Vagina (tissue), 2 donors: ENCODE measurements at regions not wholly inside any gene's neighbourhood (a gene's known extent, or its start where the extent isn't known, plus 50 kb on each side); places are given as distances from the start of the nearest gene placed in this dataset.

Source experiments
- DNase-seq, 2 donors: peaks; one replicate each; pipeline ENCODE4 v3.0.0-alpha.2; 2017; ENCODE audit errors: extremely low spot score in 2 of 2
- H3K27ac ChIP-seq: fragments of 200-600 bp; sonication (generic); one replicate; pipeline ENCODE4 v1.5.1; 2019
- H3K27me3 ChIP-seq: fragments of 200-600 bp; sonication (generic); one replicate; pipeline ENCODE4 v1.5.1; 2019
- H3K36me3 ChIP-seq, 2 donors: fragments of 200-600 bp; sonication (generic); one replicate each; pipeline ENCODE4 v1.5.1; 2017 to 2019
- H3K4me1 ChIP-seq: fragments of 200-600 bp; sonication (generic); one replicate; pipeline ENCODE4 v1.5.1; 2019
- H3K4me3 ChIP-seq, 2 donors: fragments of 200-600 bp; sonication (generic); 1 replicate in 1 of 2; 2 replicates in 1 of 2; pipeline ENCODE4 v1.5.1; 2016 to 2019
- H3K9me3 ChIP-seq: fragments of 200-600 bp; sonication (generic); one replicate; pipeline ENCODE4 v1.5.1; 2019
- CTCF ChIP-seq, 3 experiments: fragments of 450-650 bp in 2 of 3; fragments of 200-600 bp in 1 of 3; sonication (generic) in 1 of 3; IDR thresholded peaks; one replicate each; pipeline ENCODE4 v1.5.1; 2017 to 2019; ENCODE audit warnings: antibody characterized with exemption in 3 of 3, mild to moderate bottlenecking in 2 of 3, moderate library complexity in 2 of 3
- POLR2A ChIP-seq, 2 donors: fragments of 450-650 bp; IDR thresholded peaks; one replicate each; pipeline ENCODE4 v1.6.1; 2017; ENCODE audit warnings: antibody characterized with exemption in 2 of 2, mild to moderate bottlenecking in 2 of 2, moderate library complexity in 2 of 2
- POLR2AphosphoS5 ChIP-seq, 2 donors: sonication (generic); formaldehyde crosslinking; IDR thresholded peaks; one replicate each; pipeline ENCODE4 v1.9.0; 2017; ENCODE audit warnings: antibody characterized with exemption in 2 of 2, mild to moderate bottlenecking in 2 of 2, low read depth in 1 of 2; ENCODE audit not compliant: insufficient read depth in 1 of 2
- intact Hi-C: fragments of 100-400 bp; cut with DNase I; formaldehyde crosslinking; loops from one replicate; pipeline ENCODE4 v1.15.1; 2023

- Histone ChIP-seq H3K27ac (no peak overlapping the region), H3K4me1 (no peaks in the 10 kb centered on the region), H3K9me3 (no peaks in the 10 kb centered on the region), H3K27me3 (no peaks in the 10 kb centered on the region), H3K4me3 (no peak overlapping the region), H3K36me3 (no peaks in the 10 kb centered on the region)
- no peak for TF ChIP-seq POLR2AphosphoS5 (IDR thresholded peaks at IDR 0.05; ENCODE audit: insufficient read depth in 1 of 2, low read depth in 1 of 2)
- no peak for TF ChIP-seq CTCF (IDR thresholded peaks at IDR 0.05)
- no peak for TF ChIP-seq POLR2A (IDR thresholded peaks at IDR 0.05)
- no peak for DNase-seq
- intact Hi-C loops: no loop called here
Observed at GRCh38 chr5:3199962-3200755, 395.5 kb upstream of the IRX1 start.

GRCh38 chr5:3198074-3198449 is 397.6 kb upstream of the IRX1 start:
- Histone ChIP-seq H3K27ac (no peak overlapping the region), H3K27me3 (no peaks in the 10 kb centered on the region), H3K36me3 (no peaks in the 10 kb centered on the region), H3K4me1 (no peaks in the 10 kb centered on the region), H3K9me3 (no peaks in the 10 kb centered on the region), H3K4me3 (no peak overlapping the region)
- intact Hi-C loops: no loop called here
- no peak for DNase-seq
- no peak for TF ChIP-seq POLR2AphosphoS5 (IDR thresholded peaks at IDR 0.05; ENCODE audit: insufficient read depth in 1 of 2, low read depth in 1 of 2)
- no peak for TF ChIP-seq POLR2A (IDR thresholded peaks at IDR 0.05)
- no peak for TF ChIP-seq CTCF (IDR thresholded peaks at IDR 0.05)

- DNase-seq: peak in 1 of 2 donors; percentile 72
- Histone ChIP-seq H3K27me3 (no peaks in the 10 kb centered on the region), H3K4me3 (no peak overlapping the region)
Observed at GRCh38 chr5:3197304-3198073, 398.1 kb upstream of the IRX1 start.

GRCh38 chr5:3195994-3196393 is 399.6 kb upstream of the IRX1 start:
- Histone ChIP-seq H3K36me3 (no peaks in the 10 kb centered on the region), H3K4me1 (no peaks in the 10 kb centered on the region), H3K27me3 (no peaks in the 10 kb centered on the region), H3K27ac (no peak overlapping the region), H3K9me3 (no peaks in the 10 kb centered on the region), H3K4me3 (no peak overlapping the region)
- DNase-seq: peak in 1 of 2 donors; percentile 77
- TF ChIP-seq POLR2A (IDR thresholded peaks at IDR 0.05) (no peak), CTCF (IDR thresholded peaks at IDR 0.05) (no peak), POLR2AphosphoS5 (IDR thresholded peaks at IDR 0.05; ENCODE audit: insufficient read depth in 1 of 2, low read depth in 1 of 2) (no peak)
- intact Hi-C loops: no loop called here

More at GRCh38 chr5:3197304-3198073, 398.1 kb upstream of the IRX1 start:
- no peak overlapping the region for H3K27ac ChIP-seq
- intact Hi-C loops: no loop called here
- H3K4me1 ChIP-seq: no peaks in the 10 kb centered on the region
- no peaks in the 10 kb centered on the region for H3K9me3 ChIP-seq
- H3K36me3 ChIP-seq: no peaks in the 10 kb centered on the region
- TF ChIP-seq POLR2A (IDR thresholded peaks at IDR 0.05): no peak
- TF ChIP-seq POLR2AphosphoS5 (IDR thresholded peaks at IDR 0.05; ENCODE audit: insufficient read depth in 1 of 2, low read depth in 1 of 2): no peak
- no peak for TF ChIP-seq CTCF (IDR thresholded peaks at IDR 0.05)

GRCh38 chr5:3194684-3195083 is 400.9 kb upstream of the IRX1 start:
- no peak overlapping the region for H3K4me3 ChIP-seq
- H3K27me3 ChIP-seq: no peaks in the 10 kb centered on the region
- TF ChIP-seq POLR2AphosphoS5 (IDR thresholded peaks at IDR 0.05; ENCODE audit: insufficient read depth in 1 of 2, low read depth in 1 of 2) (no peak), CTCF (IDR thresholded peaks at IDR 0.05) (no peak)
- intact Hi-C loops: no loop called here
- H3K9me3 ChIP-seq: no peaks in the 10 kb centered on the region
- H3K36me3 ChIP-seq: no peaks in the 10 kb centered on the region
- H3K27ac ChIP-seq: no peak overlapping the region
- DNase-seq: no peak
- H3K4me1 ChIP-seq: no peaks in the 10 kb centered on the region
